Jurkat, Clone E6-1 (cell line): ENCODE measurements at regions not wholly inside any gene's neighbourhood (a gene's known extent, or its start where the extent isn't known, plus 50 kb on each side); places are given as distances from the start of the nearest gene placed in this dataset.

Experiments used
- DNase-seq: peaks from one replicate; pipeline ENCODE4 v3.0.0-alpha.2; 2011; ENCODE audit warnings: low read depth, low spot score
- H3K4me3 ChIP-seq: 2 replicates; pipeline ENCODE4 v1.5.1; 2011; ENCODE audit warnings: mild to moderate bottlenecking, low read length, control low read depth, moderate library complexity

DNA sequence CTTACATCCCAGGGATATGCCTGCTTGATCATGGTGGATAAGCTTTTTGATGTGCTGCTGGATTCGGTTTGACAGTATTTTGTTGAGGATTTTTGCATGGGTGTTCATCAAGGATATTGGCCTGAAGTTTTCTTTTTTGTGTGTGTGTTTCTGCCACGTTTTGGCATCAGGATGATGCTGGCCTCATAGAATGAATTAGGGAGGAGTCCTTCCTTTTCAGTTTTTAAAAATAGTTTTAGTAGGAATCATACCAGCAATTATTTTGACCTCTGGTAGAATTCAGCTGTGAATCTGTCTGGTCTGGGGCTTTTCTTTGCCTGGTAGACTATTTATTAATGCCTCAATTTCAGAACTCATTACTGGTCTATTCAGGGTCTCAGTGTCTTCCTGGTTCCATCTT lies 362.4 kb downstream of the JRKL start:
- DNase-seq, result no peak
- H3K4me3 ChIP-seq, result no peak overlapping the region

DNA sequence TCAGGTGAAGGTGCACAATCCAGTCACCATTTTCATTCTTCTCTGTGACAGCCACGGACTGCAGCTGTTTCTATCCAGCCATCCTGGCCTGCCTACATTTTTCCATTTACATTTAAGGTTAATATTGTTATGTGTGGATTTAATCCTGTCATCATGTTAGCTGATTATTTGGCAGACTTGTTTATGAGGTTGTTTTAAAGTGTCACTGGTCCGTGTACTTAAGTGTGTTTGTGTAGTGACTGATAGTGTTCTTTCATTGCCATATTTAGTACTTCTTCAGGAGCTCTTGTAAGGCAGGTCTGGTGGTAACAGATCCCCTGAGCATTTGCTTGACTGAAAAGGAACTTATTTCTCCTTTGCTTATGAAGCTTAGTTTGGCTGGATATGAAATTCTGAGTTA lies 364.2 kb downstream of the JRKL start:
- H3K4me3 ChIP-seq, result no peak overlapping the region
- no peak for DNase-seq

DNA sequence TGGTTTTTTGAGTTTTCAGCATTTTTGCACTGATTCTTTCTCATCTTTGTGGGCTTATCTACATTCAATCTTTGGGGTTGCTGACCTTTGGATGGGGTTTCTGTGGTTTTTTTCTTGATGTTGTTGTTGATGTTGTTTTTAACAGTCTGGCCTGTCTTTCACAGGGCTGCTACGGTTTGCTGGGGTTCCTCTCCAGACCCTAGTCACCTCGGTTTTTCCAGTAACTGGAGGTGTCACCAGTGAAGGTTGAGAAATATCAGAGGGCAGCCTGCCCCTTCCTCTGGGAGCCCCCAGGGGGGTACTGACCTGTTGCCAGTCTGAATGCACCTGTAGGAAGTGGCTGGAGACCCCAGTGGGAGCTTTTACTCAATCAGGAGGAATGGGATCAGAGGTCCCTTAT lies 365.4 kb downstream of the JRKL start:
- no peak overlapping the region for H3K4me3 ChIP-seq
- no peak for DNase-seq

- no peak for DNase-seq
- H3K4me3 ChIP-seq, result no peak overlapping the region
These were observed 365.9 kb downstream of the JRKL start for GRCh38 chr11:96755752-96756151.

- H3K4me3 ChIP-seq, result no peak overlapping the region
- no peak for DNase-seq
These were observed 369.1 kb downstream of the JRKL start for GRCh38 chr11:96758957-96759356.

GRCh38 chr11:96760306-96760705 lies 370.5 kb downstream of the JRKL start:
- DNase-seq, result no peak
- H3K4me3 ChIP-seq, result no peak overlapping the region

DNA sequence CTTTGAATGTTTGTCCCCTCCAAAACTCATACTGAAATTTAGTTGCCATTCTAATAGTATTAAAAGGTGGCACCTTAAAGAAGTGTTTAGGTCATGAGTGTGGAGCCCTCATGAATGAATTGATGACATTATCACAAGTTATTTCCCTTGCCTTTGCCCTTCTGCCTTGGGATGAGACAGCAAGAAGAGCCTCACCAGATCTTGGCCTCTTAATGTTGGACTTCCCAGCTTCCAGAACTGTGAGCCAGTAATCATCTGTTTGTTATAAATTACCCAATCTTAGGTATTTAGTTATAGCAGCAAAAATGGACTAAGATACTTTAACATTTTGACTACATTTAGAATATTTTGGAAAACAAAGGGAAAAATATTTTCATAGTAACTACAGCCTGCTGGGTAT lies 371.0 kb downstream of the JRKL start:
- no peak overlapping the region for H3K4me3 ChIP-seq
- DNase-seq, result no peak

DNA sequence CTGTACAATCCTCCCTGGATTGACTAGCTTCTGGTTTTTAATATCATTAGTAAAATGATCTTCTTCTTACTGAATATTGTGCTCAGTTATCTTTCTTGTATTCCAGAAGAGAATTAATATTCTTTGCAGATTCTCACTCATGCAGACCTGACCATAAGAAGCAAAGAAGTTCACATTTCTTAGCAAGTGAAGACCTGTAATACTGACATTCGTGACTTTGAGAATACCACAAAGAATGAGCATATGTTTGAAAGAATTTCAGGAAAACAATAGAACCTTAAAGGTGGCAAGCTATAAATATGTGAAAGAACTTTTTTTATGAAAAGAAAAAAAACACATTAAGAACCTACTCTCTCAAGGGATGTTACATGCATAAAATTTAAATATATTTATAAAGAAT lies 371.6 kb downstream of the JRKL start:
- H3K4me3 ChIP-seq, result no peak overlapping the region
- no peak for DNase-seq

DNA sequence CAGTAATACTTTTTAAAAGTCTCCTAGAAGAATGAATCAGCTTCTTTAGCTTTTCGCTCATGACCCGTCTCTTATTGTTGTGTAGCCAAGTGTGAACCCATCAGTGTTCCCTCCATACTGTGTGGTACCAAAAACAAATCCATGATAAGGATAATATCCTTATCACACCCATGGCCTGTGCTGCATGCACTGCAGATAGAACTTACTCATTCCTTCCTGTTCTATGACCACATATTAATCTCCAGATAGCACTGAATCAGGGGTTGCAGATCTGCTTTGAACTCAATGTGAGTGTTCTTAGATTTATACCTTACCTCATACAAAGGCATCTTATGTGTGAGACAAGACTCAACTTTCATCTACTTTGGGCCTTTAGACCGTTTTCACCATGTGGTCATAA lies 373.4 kb downstream of the JRKL start:
- H3K4me3 ChIP-seq, result no peak overlapping the region

DNA sequence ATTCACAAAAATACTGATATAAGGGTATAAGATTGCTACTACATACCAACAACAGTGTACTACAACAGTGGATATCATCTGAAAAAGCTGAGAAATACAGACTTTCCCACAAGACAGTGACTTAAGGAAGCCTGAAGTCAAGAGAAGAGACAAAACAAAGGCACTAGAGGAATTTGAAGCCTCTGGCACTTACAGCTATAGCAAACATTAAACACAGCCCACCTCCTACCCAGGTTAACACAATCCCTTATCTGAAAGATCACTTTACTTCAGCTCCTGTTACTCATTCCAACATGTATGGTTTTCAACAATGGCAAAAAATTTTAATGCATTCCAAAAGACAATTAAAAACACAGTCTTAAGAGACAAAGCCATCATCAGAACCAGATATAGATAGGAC lies 388.5 kb downstream of the JRKL start:
- no peak overlapping the region for H3K4me3 ChIP-seq
- no peak for DNase-seq

More for the DNA sequence above, 373.4 kb downstream of the JRKL start:
- no peak for DNase-seq

DNA sequence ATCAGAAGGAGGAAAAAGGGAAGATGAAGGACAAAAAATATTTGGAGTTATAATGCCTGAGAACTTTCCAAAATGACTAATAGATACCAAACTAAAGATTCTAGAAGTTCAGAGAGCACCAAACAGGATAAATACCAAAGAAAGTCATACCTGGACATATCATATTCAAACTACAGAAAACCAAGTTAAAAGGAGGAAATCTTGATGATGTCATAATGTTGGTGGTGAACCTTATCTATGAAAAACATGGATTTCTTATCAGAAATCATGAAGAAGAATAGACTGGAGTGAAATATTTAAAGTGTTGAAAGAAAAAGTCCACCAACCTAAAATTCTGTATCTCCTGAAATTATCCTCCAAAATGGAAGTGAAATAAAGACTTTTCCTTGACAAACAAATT lies 389.2 kb downstream of the JRKL start:
- no peak for DNase-seq
- H3K4me3 ChIP-seq, result no peak overlapping the region

DNA sequence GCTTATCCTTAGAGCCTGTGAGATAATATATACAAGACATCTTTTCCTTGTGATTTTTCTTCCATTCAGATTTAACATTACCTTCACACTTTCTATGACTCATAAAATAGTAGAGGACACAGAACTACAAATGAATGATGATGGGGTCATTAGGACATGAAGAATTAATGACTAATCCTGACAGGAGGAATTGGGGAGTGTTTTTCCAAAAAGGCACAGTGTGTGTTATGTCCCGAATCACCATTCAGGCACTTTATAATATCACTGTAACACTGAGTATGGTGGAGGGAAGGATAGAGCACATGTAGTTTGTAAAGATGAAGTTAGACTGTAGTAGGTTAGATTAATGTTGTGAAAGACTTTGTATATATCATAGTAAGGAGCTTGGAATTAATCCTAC lies 391.3 kb downstream of the JRKL start:
- no peak for DNase-seq
- H3K4me3 ChIP-seq, result no peak overlapping the region

DNA sequence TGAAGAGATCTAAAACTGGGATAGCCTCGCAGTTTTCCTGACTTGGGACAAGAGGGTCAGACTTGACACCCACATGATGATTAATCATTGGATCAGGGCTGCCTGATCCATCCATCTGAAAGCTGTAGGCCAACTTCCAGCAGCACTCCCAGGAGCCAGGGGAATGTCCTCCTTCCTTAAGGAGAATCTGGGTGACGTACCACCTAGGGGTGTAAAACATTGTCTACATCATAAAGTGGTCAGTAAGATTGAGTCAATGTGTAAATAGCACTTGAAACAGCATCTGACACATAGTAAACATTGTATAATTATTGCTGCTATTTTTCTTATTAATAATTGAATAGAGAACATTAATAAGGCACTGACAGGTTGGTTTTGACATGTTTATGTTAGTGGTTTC lies 392.8 kb downstream of the JRKL start:
- DNase-seq, result no peak
- no peak overlapping the region for H3K4me3 ChIP-seq

DNA sequence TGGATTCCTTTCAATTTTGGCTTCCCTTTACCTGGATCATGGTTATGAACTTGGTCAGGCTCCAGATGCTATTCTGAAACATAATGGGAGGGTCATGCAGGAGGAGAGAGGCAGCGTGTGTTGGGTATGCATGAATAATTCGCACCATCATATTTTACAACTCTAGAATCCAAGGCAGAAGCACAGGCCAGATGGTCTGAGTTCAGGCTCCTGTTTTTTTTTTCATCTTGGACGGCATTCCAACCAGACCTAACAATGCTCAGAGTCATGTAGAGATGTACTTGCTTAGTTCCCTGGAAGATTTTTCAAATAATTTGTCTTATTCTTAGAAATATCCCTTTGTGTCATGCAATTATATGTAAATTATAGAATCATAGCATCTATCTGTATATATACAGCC lies 393.5 kb downstream of the JRKL start:
- H3K4me3 ChIP-seq, result no peak overlapping the region
- DNase-seq, result no peak

GRCh38 chr11:96785073-96785472 lies 395.3 kb downstream of the JRKL start:
- DNase-seq, result no peak
- H3K4me3 ChIP-seq, result no peak overlapping the region

DNA sequence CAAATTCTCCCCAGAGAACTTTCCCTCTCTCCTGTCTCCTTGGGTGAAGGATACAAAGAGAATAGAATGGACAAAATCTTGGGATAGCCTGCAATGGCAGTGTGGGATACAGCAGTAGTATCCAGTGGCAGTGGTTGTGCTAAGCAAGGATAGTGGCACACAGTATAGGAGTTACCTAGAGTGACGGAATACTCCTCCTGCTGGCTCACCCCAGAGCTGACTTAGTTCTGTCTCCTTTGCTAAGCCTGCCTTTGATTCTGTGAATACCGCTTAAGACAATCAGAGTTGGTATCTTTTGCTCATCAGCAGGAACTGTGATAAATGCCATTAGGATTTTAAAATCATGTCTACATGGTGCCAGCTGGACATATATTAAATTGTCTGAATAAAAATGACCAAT lies 404.3 kb downstream of the JRKL start:
- no peak overlapping the region for H3K4me3 ChIP-seq
- no peak for DNase-seq

DNA sequence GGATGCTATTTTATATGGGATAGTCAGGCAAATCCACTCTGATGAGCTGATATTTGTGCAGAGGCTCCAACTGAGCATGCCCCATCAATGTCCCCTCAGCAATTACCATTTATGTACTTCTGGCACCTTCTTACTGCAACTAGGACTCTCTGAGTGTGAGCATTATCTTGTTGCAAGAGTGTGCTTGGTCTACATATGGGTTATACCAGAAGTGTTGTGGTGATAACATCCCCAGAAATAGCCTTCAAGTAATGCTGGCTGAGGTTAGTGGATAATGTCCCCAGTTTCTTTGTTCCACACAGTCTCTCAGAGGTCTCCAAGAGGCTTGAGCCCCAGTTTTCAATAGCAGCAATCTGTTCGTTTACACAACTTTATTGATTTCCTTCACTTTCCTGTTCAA lies 408.6 kb downstream of the JRKL start:
- no peak overlapping the region for H3K4me3 ChIP-seq
- DNase-seq, result no peak

GRCh38 chr11:96815236-96815635 lies 425.4 kb downstream of the JRKL start:
- no peak overlapping the region for H3K4me3 ChIP-seq
- DNase-seq, result no peak

- DNase-seq, result no peak
- H3K4me3 ChIP-seq, result no peak overlapping the region
These were observed 427.9 kb downstream of the JRKL start for GRCh38 chr11:96817482-96818399.

DNA sequence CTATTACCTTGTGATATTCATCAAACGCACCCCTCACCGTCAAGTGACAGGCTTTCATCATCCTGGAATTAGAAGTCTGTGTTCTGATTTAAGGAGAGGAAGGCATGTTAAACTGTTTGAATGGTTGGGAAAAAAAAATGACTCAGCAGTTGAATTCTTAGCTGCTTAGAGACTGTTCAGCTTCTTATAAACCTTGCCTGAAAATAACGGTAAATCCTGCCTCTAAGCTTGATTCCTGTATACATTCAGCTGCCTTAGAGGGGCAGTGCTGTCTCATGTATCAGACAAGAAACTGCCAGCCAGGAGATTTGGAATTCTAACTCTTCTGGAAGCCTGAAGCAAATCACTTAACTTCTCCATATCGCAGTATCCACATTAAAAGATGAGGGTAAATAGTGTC lies 437.4 kb downstream of the JRKL start:
- no peak for DNase-seq

GRCh38 chr11:96841792-96842191 lies 452.0 kb downstream of the JRKL start:
- DNase-seq, result no peak
- no peak overlapping the region for H3K4me3 ChIP-seq

More for the DNA sequence above, 437.4 kb downstream of the JRKL start:
- H3K4me3 ChIP-seq, result no peak overlapping the region
